HCT116 (cell line): ENCODE measurements at regions not wholly inside any gene's neighbourhood (a gene's known extent, or its start where the extent isn't known, plus 50 kb on each side); places are given as distances from the start of the nearest gene placed in this dataset.
A peak's percentile ranks its signal among the peaks of the same experiment; 100 is the strongest.

Experiments
- ATAC-seq: fragments of 200-7000 bp; cut with Tn5 transposase; 2 replicates; pipeline ENCODE4 v1.9.1; 2020; ENCODE audit warnings: mild to moderate bottlenecking, moderate library complexity
- BruUV-seq: library from RNA; stranded (reverse); fragments of 400-500 nt; replicated peaks from 2 replicates; lab custom pipeline; 2021; lab: Mats Ljungman, UMichigan
- CTCF ChIA-PET: fragments of 300-600 bp; sonication (Branson Sonifier 250); formaldehyde crosslinking; loops from one replicate; lab custom pipeline; 2021; ENCODE audit warnings: antibody characterized with exemption; lab: Charles Lee
- POLR2A ChIA-PET: fragments of 300-600, 350-600 bp; sonication (Branson Sonifier 250); formaldehyde crosslinking; loops from one replicate; lab custom pipeline; 2021; ENCODE audit warnings: antibody characterized with exemption; lab: Charles Lee
- RAD21 ChIA-PET, 2 experiments: fragments of 300-600 bp; sonication (Branson Sonifier 250); formaldehyde crosslinking; loops; one replicate each; lab custom pipeline; 2023; ENCODE audit warnings: low total read pairs in 2 of 2; ENCODE audit not compliant: uncharacterized antibody in 2 of 2, unreplicated experiment in 2 of 2, low non-redundant PET in 1 of 2; lab: Charles Lee
- DNase-seq: peaks from one replicate; pipeline ENCODE4 v3.0.0-alpha.2; 2010; ENCODE audit warnings: low read depth, low spot score
- H2AFZ ChIP-seq: fragments of 200-600 bp; shearing (Covaris generic), sonication (generic); 2 replicates; pipeline ENCODE4 v1.6.1; 2017; ENCODE audit warnings: low read depth, mixed run types, mixed read lengths, antibody characterized with exemption, low read length; ENCODE audit not compliant: poor library complexity, severe bottlenecking
- H3K27ac ChIP-seq: 2 replicates; pipeline ENCODE4 v1.5.1; 2012; ENCODE audit warnings: low read depth, low read length
- H3K27me3 ChIP-seq: fragments of 200-600 bp; sonication (generic); 2 replicates; pipeline ENCODE4 v1.6.1; 2016; ENCODE audit warnings: mixed run types, low read length, mixed read lengths; ENCODE audit not compliant: insufficient read depth
- H3K36me3 ChIP-seq, 2 experiments: fragments of 200-500 bp in 1 of 2; fragments of 200-600 bp in 1 of 2; sonication (Bioruptor generic) in 1 of 2; sonication (generic) in 1 of 2; 2 replicates each; pipeline versions ENCODE4 v1.5.1 to v1.6.1; 2014 to 2016; ENCODE audit warnings: low read length in 2 of 2, inconsistent platforms in 1 of 2, mixed read lengths in 1 of 2, mixed run types in 1 of 2; ENCODE audit not compliant: insufficient read depth in 2 of 2, control insufficient read depth in 1 of 2
- H3K4me1 ChIP-seq, 2 experiments: fragments of 200-600 bp in 1 of 2; sonication (generic) in 1 of 2; 2 replicates each; pipeline versions ENCODE4 v1.5.1 to v1.6.1; 2012 to 2017; ENCODE audit warnings: low read length in 2 of 2, inconsistent platforms in 1 of 2, mild to moderate bottlenecking in 1 of 2, mixed read lengths in 1 of 2, mixed run types in 1 of 2, moderate library complexity in 1 of 2; ENCODE audit not compliant: insufficient read depth in 2 of 2, control insufficient read depth in 1 of 2
- H3K4me2 ChIP-seq: fragments of 200-600 bp; sonication (generic); 2 replicates; pipeline ENCODE4 v1.6.1; 2017; ENCODE audit warnings: mixed run types, low read length, mixed read lengths
- H3K4me3 ChIP-seq, 2 experiments: fragments of 200-600 bp in 1 of 2; sonication (generic) in 1 of 2; replicated peaks in 1 of 2; 2 replicates each; pipeline ENCODE4 v1.5.1; 2011 to 2016; ENCODE audit warnings: low read length in 2 of 2, control low read depth in 1 of 2, low read depth in 1 of 2, mild to moderate bottlenecking in 1 of 2, mixed read lengths in 1 of 2, mixed run types in 1 of 2
- H3K79me2 ChIP-seq: fragments of 200-600 bp; sonication (generic); 2 replicates; pipeline ENCODE4 v1.6.1; 2017; ENCODE audit warnings: mild to moderate bottlenecking, mixed run types, low read length, moderate library complexity, mixed read lengths; ENCODE audit not compliant: insufficient read depth
- H3K9ac ChIP-seq: fragments of 200-600 bp; sonication (generic); 2 replicates; pipeline ENCODE4 v1.6.1; 2016; ENCODE audit warnings: low read length, mixed read lengths
- H3K9me2 ChIP-seq: fragments of 200-600 bp; sonication (generic), shearing (Covaris generic); 2 replicates; pipeline ENCODE4 v1.6.1; 2017; ENCODE audit warnings: mixed run types, mild to moderate bottlenecking, moderate library complexity; ENCODE audit not compliant: insufficient read depth
- H3K9me3 ChIP-seq, 2 experiments: fragments of 200-500 bp in 1 of 2; fragments of 200-600 bp in 1 of 2; sonication (Bioruptor generic) in 1 of 2; sonication (generic) in 1 of 2; 2 replicates each; pipeline ENCODE4 v1.6.1; 2014 to 2017; ENCODE audit warnings: low read length in 2 of 2, mixed read lengths in 2 of 2, inconsistent platforms in 1 of 2, low read depth in 1 of 2, mild to moderate bottlenecking in 1 of 2, mixed run types in 1 of 2, moderate library complexity in 1 of 2; ENCODE audit not compliant: control insufficient read depth in 1 of 2, insufficient read depth in 1 of 2
- H4K20me1 ChIP-seq: fragments of 200-600 bp; sonication (generic), shearing (Covaris generic); 2 replicates; pipeline ENCODE4 v1.6.1; 2017; ENCODE audit warnings: mixed run types, mild to moderate bottlenecking, moderate library complexity; ENCODE audit not compliant: insufficient read depth
- CBX3 ChIP-seq: IDR thresholded peaks from 2 replicates; pipeline ENCODE4 v1.6.1; 2012; ENCODE audit warnings: low read depth
- CTCF ChIP-seq, 3 experiments: fragments of 200-600 bp in 1 of 3; sonication (generic) in 1 of 3; IDR thresholded peaks in 2 of 3; conservative IDR thresholded peaks in 1 of 3; 2 replicates each; pipeline ENCODE4 v1.5.1; 2012 to 2017; ENCODE audit warnings: low read depth in 2 of 3, low read length in 2 of 3, antibody characterized with exemption in 1 of 3, borderline replicate concordance in 1 of 3, control low read depth in 1 of 3, mild to moderate bottlenecking in 1 of 3, mixed read lengths in 1 of 3, mixed run types in 1 of 3, moderate library complexity in 1 of 3; ENCODE audit not compliant: insufficient read depth in 1 of 3
- EGR1 ChIP-seq: IDR thresholded peaks from 2 replicates; pipeline ENCODE4 v1.6.1; 2012; ENCODE audit warnings: low read depth
- ELF1 ChIP-seq: IDR thresholded peaks from 2 replicates; pipeline ENCODE4 v1.6.1; 2012; ENCODE audit warnings: low read depth, borderline replicate concordance
- FOSL1 ChIP-seq: IDR thresholded peaks from 2 replicates; pipeline ENCODE4 v1.6.1; 2012; ENCODE audit warnings: low read depth
- MAX ChIP-seq: IDR thresholded peaks from 2 replicates; pipeline ENCODE4 v1.6.1; 2012
- POLR2A ChIP-seq: IDR thresholded peaks from 2 replicates; pipeline ENCODE4 v1.7.0; 2011; ENCODE audit warnings: borderline replicate concordance; ENCODE audit not compliant: insufficient read depth, insufficient read length; ENCODE audit errors: extremely low read depth
- RAD21 ChIP-seq: IDR thresholded peaks from 2 replicates; pipeline ENCODE4 v1.6.1; 2012; ENCODE audit warnings: low read depth, mild to moderate bottlenecking
- REST ChIP-seq: IDR thresholded peaks from 2 replicates; pipeline ENCODE4 v1.6.1; 2012; ENCODE audit warnings: low read depth
- SRF ChIP-seq: IDR thresholded peaks from 2 replicates; pipeline ENCODE4 v1.6.1; 2012; ENCODE audit warnings: low read depth
- YY1 ChIP-seq: IDR thresholded peaks from 2 replicates; pipeline ENCODE4 v1.6.1; 2011; ENCODE audit warnings: low read length, low read depth, moderate library complexity, mild to moderate bottlenecking; ENCODE audit not compliant: insufficient replicate concordance; ENCODE audit errors: extremely low read depth
- intact Hi-C: fragments of 100-400 bp; cut with micrococcal nuclease; formaldehyde crosslinking; loops from 2 replicates; pipeline ENCODE4 v1.10.0; 2022

- Histone ChIP-seq H3K79me2 (no peaks in the 10 kb centered on the region), H4K20me1 (no peaks in the 10 kb centered on the region), H3K9ac (no peak overlapping the region), H3K9me2 (no peaks in the 10 kb centered on the region), H3K27me3 (no peaks in the 10 kb centered on the region), H2AFZ (no peak overlapping the region), H3K36me3 (no peaks in the 10 kb centered on the region), H3K9me3 (no peaks in the 10 kb centered on the region), H3K27ac (no peak overlapping the region), H3K4me2 (no peak overlapping the region), H3K4me1 (peaks cover 0 to 5% of the 10 kb centered on the region in 2 experiments; a peak in 2 of 4 replicates), H3K4me3 (no peak overlapping the region)
- intact Hi-C loops = no loop called here
- ChIA-PET CTCF (no interaction called here), POLR2A (no interaction called here), RAD21 (no interaction called here)
- TF ChIP-seq CTCF (IDR thresholded peaks at IDR 0.05 in 2 of 3, conservative IDR thresholded peaks at IDR 0.05 in 1 of 3; ENCODE audit: borderline replicate concordance in 1 of 3, insufficient read depth in 1 of 3, low read depth in 2 of 3, low read length in 2 of 3) (peak in 2 of 3 experiments; percentile 43 to 44; a peak in 3 of 6 replicates), EGR1 (no peak)
- ATAC-seq = peak; percentile 85
- no peak for DNase-seq
- BruUV-seq = no TSS peak
These were observed 132.9 kb upstream of the SH3BP4 start for GRCh38 chr2:234818937-234819336.

- Histone ChIP-seq H3K79me2 (no peaks in the 10 kb centered on the region), H3K4me2 (no peak overlapping the region), H3K9ac (no peak overlapping the region), H4K20me1 (no peaks in the 10 kb centered on the region), H3K4me1 (no peaks in the 10 kb centered on the region), H3K9me3 (no peaks in the 10 kb centered on the region), H3K36me3 (no peaks in the 10 kb centered on the region), H3K4me3 (no peak overlapping the region), H3K27me3 (no peaks in the 10 kb centered on the region), H2AFZ (no peak overlapping the region), H3K27ac (no peak overlapping the region), H3K9me2 (no peaks in the 10 kb centered on the region)
- RAD21 ChIA-PET = no interaction called here
- CTCF ChIA-PET = no interaction called here
- ATAC-seq (no peak), DNase-seq (no peak)
- intact Hi-C loops = no loop called here
- no TSS peak for BruUV-seq
- TF ChIP-seq FOSL1 (no peak), ELF1 (no peak), CBX3 (no peak), POLR2A (no peak), REST (no peak), MAX (no peak), SRF (no peak), YY1 (no peak), RAD21 (no peak)
- POLR2A ChIA-PET = no interaction called here
These were observed 135.3 kb upstream of the SH3BP4 start for GRCh38 chr2:234816491-234816890.
